Dermis microvascular lymphatic vessel endothelial cell (primary cell): ENCODE measurements at regions not wholly inside any gene's neighbourhood (a gene's known extent, or its start where the extent isn't known, plus 50 kb on each side); places are given as distances from the start of the nearest gene placed in this dataset.

ENCODE experiments used
- DNase-seq, 2 donors: peaks; one replicate each; pipeline versions ENCODE4 v3.0.0 to v3.0.0-alpha.2; 2010; ENCODE audit warnings: low read depth in 2 of 2

GRCh38 chr3:152053866-152054265 is 180.4 kb downstream of the SUCNR1 start:
- no peak for DNase-seq

- no peak for DNase-seq
Observed at GRCh38 chr3:152054315-152054714, 180.9 kb downstream of the SUCNR1 start.

GRCh38 chr3:152056073-152056472 is 182.6 kb downstream of the SUCNR1 start:
- DNase-seq, result no peak

GRCh38 chr3:152056481-152056880 is 183.0 kb downstream of the SUCNR1 start:
- DNase-seq, result no peak

- no peak for DNase-seq
Observed at GRCh38 chr3:152056987-152057386, 183.5 kb downstream of the SUCNR1 start.

GRCh38 chr3:152058856-152059255 is 185.4 kb downstream of the SUCNR1 start:
- DNase-seq, result peak in 1 of 2 donors; percentile 16

- no peak for DNase-seq
Observed at GRCh38 chr3:152060701-152061100, 187.3 kb downstream of the SUCNR1 start.

GRCh38 chr3:152061296-152061695 is 187.9 kb downstream of the SUCNR1 start:
- no peak for DNase-seq

- no peak for DNase-seq
Observed at GRCh38 chr3:152069871-152070270, 196.4 kb downstream of the SUCNR1 start.

- DNase-seq, result no peak
Observed at GRCh38 chr3:152071315-152071714, 197.4 kb upstream of the MBNL1 start.

GRCh38 chr3:152071924-152072323 is 196.8 kb upstream of the MBNL1 start:
- peak; percentile 25 to 56 for DNase-seq

GRCh38 chr3:152073267-152073666 is 195.5 kb upstream of the MBNL1 start:
- peak; percentile 57 to 61 for DNase-seq

GRCh38 chr3:152076148-152076547 is 192.6 kb upstream of the MBNL1 start:
- DNase-seq, result peak in 1 of 2 donors; percentile 6

- DNase-seq, result no peak
Observed at GRCh38 chr3:152079980-152080379, 188.7 kb upstream of the MBNL1 start.

GRCh38 chr3:152083135-152083534 is 185.6 kb upstream of the MBNL1 start:
- DNase-seq, result no peak

GRCh38 chr3:152084441-152085158 is 184.1 kb upstream of the MBNL1 start:
- peak in 1 of 2 donors; percentile 28 for DNase-seq

GRCh38 chr3:152087153-152087552 is 181.6 kb upstream of the MBNL1 start:
- no peak for DNase-seq

- no peak for DNase-seq
Observed at GRCh38 chr3:152089528-152089927, 179.2 kb upstream of the MBNL1 start.

- no peak for DNase-seq
Observed at GRCh38 chr3:152091725-152092124, 177.0 kb upstream of the MBNL1 start.

- no peak for DNase-seq
Observed at GRCh38 chr3:152093901-152094300, 174.8 kb upstream of the MBNL1 start.

GRCh38 chr3:152094406-152094805 is 174.3 kb upstream of the MBNL1 start:
- DNase-seq, result no peak

GRCh38 chr3:152095472-152095871 is 173.3 kb upstream of the MBNL1 start:
- DNase-seq, result no peak

GRCh38 chr3:152096280-152096906 is 172.3 kb upstream of the MBNL1 start:
- no peak for DNase-seq
